ENCODE measurements at regions not wholly inside any gene's neighbourhood (a gene's known extent, or its start where the extent isn't known, plus 50 kb on each side); places are given as distances from the start of the nearest gene placed in this dataset.
"Not testable (repeated sequence)": the region's sequence is repeated elsewhere in the genome, so short reads cannot be mapped to it uniquely, and the experiment has no call there.

DNA sequence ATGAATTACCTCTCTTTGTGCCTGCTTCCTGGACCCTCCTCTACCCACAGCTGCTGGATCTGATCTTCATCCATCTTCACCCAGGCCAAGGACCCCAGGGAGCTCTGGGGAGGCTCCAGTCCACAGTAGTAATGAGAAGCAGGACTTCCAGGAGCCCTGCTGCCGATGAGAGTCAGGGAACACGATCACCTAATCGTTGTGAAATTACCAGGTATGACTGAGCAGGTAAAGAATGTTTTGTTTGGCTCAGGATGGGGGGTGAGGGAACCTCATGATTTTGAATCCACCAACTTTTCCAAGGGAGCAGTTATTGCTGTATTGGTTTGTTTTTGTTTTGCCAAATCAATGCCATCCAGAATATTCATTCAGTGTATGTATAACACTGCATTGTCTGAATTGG lies 454.0 kb downstream of the PLPP3 start:
- ATAC-seq (ENCODE audit: insufficient read depth, low FRiP score): no peak
- 81 to 92% methylated on average over 3 of the region's 3 CpGs for WGBS, 2 donors
- TF ChIP-seq, protein P1, sequence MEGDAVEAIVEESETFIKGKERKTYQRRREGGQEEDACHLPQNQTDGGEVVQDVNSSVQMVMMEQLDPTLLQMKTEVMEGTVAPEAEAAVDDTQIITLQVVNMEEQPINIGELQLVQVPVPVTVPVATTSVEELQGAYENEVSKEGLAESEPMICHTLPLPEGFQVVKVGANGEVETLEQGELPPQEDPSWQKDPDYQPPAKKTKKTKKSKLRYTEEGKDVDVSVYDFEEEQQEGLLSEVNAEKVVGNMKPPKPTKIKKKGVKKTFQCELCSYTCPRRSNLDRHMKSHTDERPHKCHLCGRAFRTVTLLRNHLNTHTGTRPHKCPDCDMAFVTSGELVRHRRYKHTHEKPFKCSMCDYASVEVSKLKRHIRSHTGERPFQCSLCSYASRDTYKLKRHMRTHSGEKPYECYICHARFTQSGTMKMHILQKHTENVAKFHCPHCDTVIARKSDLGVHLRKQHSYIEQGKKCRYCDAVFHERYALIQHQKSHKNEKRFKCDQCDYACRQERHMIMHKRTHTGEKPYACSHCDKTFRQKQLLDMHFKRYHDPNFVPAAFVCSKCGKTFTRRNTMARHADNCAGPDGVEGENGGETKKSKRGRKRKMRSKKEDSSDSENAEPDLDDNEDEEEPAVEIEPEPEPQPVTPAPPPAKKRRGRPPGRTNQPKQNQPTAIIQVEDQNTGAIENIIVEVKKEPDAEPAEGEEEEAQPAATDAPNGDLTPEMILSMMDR (IDR thresholded peaks at IDR 0.05; ENCODE audit: control extremely low read depth, extremely low read depth): no peak

DNA sequence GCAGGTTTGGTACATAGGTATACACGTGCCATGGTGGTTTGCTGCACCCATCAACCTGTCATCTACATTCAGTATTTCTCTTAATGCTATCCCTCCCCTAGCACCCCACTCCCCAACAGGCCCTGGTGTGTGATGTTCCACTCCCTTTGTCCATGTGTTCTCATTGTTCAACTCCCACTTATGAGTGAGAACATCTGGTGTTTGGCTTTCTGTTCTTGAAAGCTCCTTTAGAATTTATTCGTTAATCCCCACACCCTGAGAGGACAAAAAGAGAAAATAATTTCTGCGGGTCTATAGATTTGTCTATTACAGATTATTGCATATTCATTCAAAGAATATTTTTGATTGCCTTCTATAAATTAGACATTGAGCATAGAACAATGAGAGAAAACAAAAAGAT lies 455.5 kb downstream of the PLPP3 start:
- H3K27me3 ChIP-seq (ENCODE audit: control insufficient read depth in 3 of 3, insufficient read depth in 3 of 3, low read length in 2 of 3): no peaks in the 10 kb centered on the region
- TF ChIP-seq, protein P1 (IDR thresholded peaks at IDR 0.05; ENCODE audit: control extremely low read depth, extremely low read depth): no peak
- WGBS, 2 donors: 91 to 94% methylated on average over 3 of the region's 3 CpGs
- ATAC-seq (ENCODE audit: insufficient read depth, low FRiP score) (no peak), DNase-seq (no peak)
- H3K36me3 ChIP-seq (ENCODE audit: control insufficient read depth in 4 of 4, insufficient read depth in 4 of 4, low read length in 4 of 4): no peaks in the 10 kb centered on the region
- no peak overlapping the region for H3K4me3 ChIP-seq
- H3K9me3 ChIP-seq (ENCODE audit: control insufficient read depth in 4 of 4, insufficient read depth in 3 of 4, low read length in 3 of 4): peaks cover 0 to 5% (median 0%) of the 10 kb centered on the region in 4 donors
- H3K27ac ChIP-seq (ENCODE audit: low read depth in 1 of 2, low read length in 1 of 2): no peak overlapping the region
- H3K4me1 ChIP-seq (ENCODE audit: control insufficient read depth in 5 of 5, insufficient read depth in 5 of 5, low read length in 5 of 5): no peaks in the 10 kb centered on the region
- H3K9ac ChIP-seq (ENCODE audit: insufficient read depth in 1 of 2, low read length in 2 of 2): no peak overlapping the region

More for the DNA sequence above, 454.0 kb downstream of the PLPP3 start:
- no peak overlapping the region for H3K4me3 ChIP-seq
- H3K36me3 ChIP-seq (ENCODE audit: control insufficient read depth in 4 of 4, insufficient read depth in 4 of 4, low read length in 4 of 4): no peaks in the 10 kb centered on the region
- no peak overlapping the region for H3K27ac ChIP-seq (ENCODE audit: low read depth in 1 of 2, low read length in 1 of 2)
- H3K9ac ChIP-seq (ENCODE audit: insufficient read depth in 1 of 2, low read length in 2 of 2): no peak overlapping the region
- no peak for DNase-seq
- H3K27me3 ChIP-seq (ENCODE audit: control insufficient read depth in 3 of 3, insufficient read depth in 3 of 3, low read length in 2 of 3): no peaks in the 10 kb centered on the region
- H3K9me3 ChIP-seq (ENCODE audit: control insufficient read depth in 4 of 4, insufficient read depth in 3 of 4, low read length in 3 of 4): peaks cover 0 to 5% (median 0%) of the 10 kb centered on the region in 4 donors
- no peaks in the 10 kb centered on the region for H3K4me1 ChIP-seq (ENCODE audit: control insufficient read depth in 5 of 5, insufficient read depth in 5 of 5, low read length in 5 of 5)

- Histone ChIP-seq H3K4me1 (ENCODE audit: control insufficient read depth in 5 of 5, insufficient read depth in 5 of 5, low read length in 5 of 5) (no peaks in the 10 kb centered on the region), H3K4me3 (no peak overlapping the region), H3K27me3 (ENCODE audit: control insufficient read depth in 3 of 3, insufficient read depth in 3 of 3, low read length in 2 of 3) (no peaks in the 10 kb centered on the region), H3K9ac (ENCODE audit: insufficient read depth in 1 of 2, low read length in 2 of 2) (no peak overlapping the region), H3K9me3 (ENCODE audit: control insufficient read depth in 4 of 4, insufficient read depth in 3 of 4, low read length in 3 of 4) (peaks cover 0 to 5% (median 0%) of the 10 kb centered on the region in 4 donors), H3K36me3 (ENCODE audit: control insufficient read depth in 4 of 4, insufficient read depth in 4 of 4, low read length in 4 of 4) (no peaks in the 10 kb centered on the region), H3K27ac (ENCODE audit: low read depth in 1 of 2, low read length in 1 of 2) (no peak overlapping the region)
- ATAC-seq (ENCODE audit: insufficient read depth, low FRiP score): no peak
- TF ChIP-seq, protein P1 (IDR thresholded peaks at IDR 0.05; ENCODE audit: control extremely low read depth, extremely low read depth): no peak
- no peak for DNase-seq
Measured at GRCh38 chr1:56123421-56123820, 455.9 kb downstream of the PLPP3 start.

DNA sequence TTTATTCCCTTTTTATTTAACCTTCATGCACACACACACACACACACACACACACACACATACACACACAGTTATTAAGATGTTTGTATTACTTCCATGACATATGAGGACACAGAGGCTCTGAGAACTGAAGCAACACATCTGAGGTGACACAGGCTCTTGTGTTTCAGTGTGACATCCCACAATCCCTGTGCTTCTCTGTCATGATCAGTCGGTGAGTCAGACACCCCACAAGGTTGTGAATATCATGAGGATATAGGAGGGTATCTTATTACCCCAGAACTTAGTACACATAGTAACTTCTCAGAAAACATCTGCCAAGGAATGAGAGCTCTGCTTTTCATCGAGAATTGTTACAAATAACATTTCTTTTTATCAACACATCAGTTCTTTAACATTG lies 459.3 kb downstream of the PLPP3 start:
- Histone ChIP-seq H3K27me3 (ENCODE audit: control insufficient read depth in 3 of 3, insufficient read depth in 3 of 3, low read length in 2 of 3) (no peaks in the 10 kb centered on the region), H3K36me3 (ENCODE audit: control insufficient read depth in 4 of 4, insufficient read depth in 4 of 4, low read length in 4 of 4) (no peaks in the 10 kb centered on the region), H3K4me1 (ENCODE audit: control insufficient read depth in 5 of 5, insufficient read depth in 5 of 5, low read length in 5 of 5) (no peaks in the 10 kb centered on the region), H3K9ac (ENCODE audit: insufficient read depth in 1 of 2, low read length in 2 of 2) (no peak overlapping the region), H3K9me3 (ENCODE audit: control insufficient read depth in 4 of 4, insufficient read depth in 3 of 4, low read length in 3 of 4) (peaks cover 0 to 5% (median 0%) of the 10 kb centered on the region in 4 donors), H3K4me3 (no peak overlapping the region), H3K27ac (ENCODE audit: low read depth in 1 of 2, low read length in 1 of 2) (no peak overlapping the region)
- ATAC-seq (ENCODE audit: insufficient read depth, low FRiP score) (no peak), DNase-seq (no peak)
- 82 to 88% methylated on average over 2 of the region's 2 CpGs for WGBS, 2 donors
- TF ChIP-seq, protein P1 (IDR thresholded peaks at IDR 0.05; ENCODE audit: control extremely low read depth, extremely low read depth): no peak

- not testable (repeated sequence) for ATAC-seq (ENCODE audit: insufficient read depth, low FRiP score); H3K4me1 ChIP-seq (ENCODE audit: control insufficient read depth in 5 of 5, insufficient read depth in 5 of 5, low read length in 5 of 5); H3K9me3 ChIP-seq (ENCODE audit: control insufficient read depth in 4 of 4, insufficient read depth in 3 of 4, low read length in 3 of 4); DNase-seq; H3K9ac ChIP-seq (ENCODE audit: insufficient read depth in 1 of 2, low read length in 2 of 2); H3K36me3 ChIP-seq (ENCODE audit: control insufficient read depth in 4 of 4, insufficient read depth in 4 of 4, low read length in 4 of 4); H3K27me3 ChIP-seq (ENCODE audit: control insufficient read depth in 3 of 3, insufficient read depth in 3 of 3, low read length in 2 of 3); H3K27ac ChIP-seq (ENCODE audit: low read depth in 1 of 2, low read length in 1 of 2); H3K4me3 ChIP-seq
- 96% methylated on average over 4 of the region's 4 CpGs for WGBS, 2 donors
Measured at GRCh38 chr1:56118676-56119075, 460.7 kb downstream of the PLPP3 start.
